HepG2 (cell line): ENCODE measurements at regions not wholly inside any gene's neighbourhood (a gene's known extent, or its start where the extent isn't known, plus 50 kb on each side); places are given as distances from the start of the nearest gene placed in this dataset.

Source experiments
- ATAC-seq: fragments of 200-7000 bp; cut with Tn5 transposase; 3 replicates; pipeline ENCODE4 v1.9.1; 2020; ENCODE audit warnings: mild to moderate bottlenecking, moderate library complexity
- BruUV-seq: library from RNA; stranded (reverse); fragments of 400-500 nt; replicated peaks from 2 replicates; lab custom pipeline; 2021; lab: Mats Ljungman, UMichigan
- CTCF ChIA-PET: fragments of 300-600 bp; formaldehyde crosslinking; extraction: SDS; loops from one replicate; lab custom pipeline; 2021; ENCODE audit warnings: low total read pairs, inconsistent platforms, low intra/inter-chr PET ratio; lab: Yijun Ruan, JAX
- POLR2A ChIA-PET: fragments of 350-600 bp; sonication (Branson Sonifier 250); formaldehyde crosslinking; loops from one replicate; lab custom pipeline; 2020; ENCODE audit warnings: antibody characterized with exemption, inconsistent platforms; lab: Yijun Ruan, JAX
- DNase-seq: peaks from one replicate; pipeline ENCODE4 v3.0.0-alpha.2; 2015; ENCODE audit warnings: low spot score
- FAIRE-seq: peaks from 3 replicates; lab custom pipeline; 2011; peaks lifted over from hg19 to GRCh38; lab: Jason Lieb, UNC
- H2AFZ ChIP-seq: one replicate; pipeline ENCODE4 v1.6.1; 2011; ENCODE audit warnings: low read length, inconsistent platforms
- H3K27ac ChIP-seq: fragments of 300-600 bp; 3 replicates; pipeline ENCODE4 v1.8.0; 2011; ENCODE audit warnings: mixed run types, mild to moderate bottlenecking, mixed read lengths, low read length, inconsistent platforms; ENCODE audit not compliant: insufficient read depth; ENCODE audit errors: extremely low read length
- H3K27me3 ChIP-seq, 2 experiments: fragments of 200-600 bp in 1 of 2; 2 replicates in 1 of 2; 3 replicates in 1 of 2; pipeline versions ENCODE4 v1.6.0 to v1.8.0; 2011; ENCODE audit warnings: low read length in 2 of 2, mild to moderate bottlenecking in 2 of 2, moderate library complexity in 2 of 2, inconsistent platforms in 1 of 2; ENCODE audit not compliant: insufficient read depth in 2 of 2, control insufficient read depth in 1 of 2
- H3K36me3 ChIP-seq, 2 experiments: fragments of 200-600 bp in 1 of 2; replicated peaks in 1 of 2; 2 replicates in 1 of 2; 3 replicates in 1 of 2; pipeline versions ENCODE4 v1.5.1 to v1.8.0; 2011; ENCODE audit warnings: low read length in 2 of 2, inconsistent platforms in 1 of 2; ENCODE audit not compliant: insufficient read depth in 2 of 2, control insufficient read depth in 1 of 2
- H3K4me1 ChIP-seq: 2 replicates; pipeline ENCODE4 v1.5.1; 2012; ENCODE audit warnings: low read length, inconsistent platforms; ENCODE audit not compliant: insufficient read depth
- H3K4me2 ChIP-seq: 2 replicates; pipeline ENCODE4 v1.6.0; 2011; ENCODE audit warnings: low read depth, low read length, inconsistent platforms
- H3K4me3 ChIP-seq, 3 experiments: fragments of 200-600 bp in 1 of 3; sonication (generic), shearing (Covaris generic) in 1 of 3; replicated peaks in 1 of 3; 2 replicates each; pipeline ENCODE4 v1.5.1; 2011 to 2016; ENCODE audit warnings: low read length in 3 of 3, inconsistent platforms in 2 of 3, low read depth in 2 of 3, mild to moderate bottlenecking in 2 of 3, control low read depth in 1 of 3, mixed read lengths in 1 of 3; ENCODE audit not compliant: insufficient read depth in 1 of 3
- H3K79me2 ChIP-seq: one replicate; pipeline ENCODE4 v1.6.1; 2011; ENCODE audit warnings: low read length, inconsistent platforms; ENCODE audit not compliant: insufficient read depth
- H3K9ac ChIP-seq: 2 replicates; pipeline ENCODE4 v1.6.0; 2011; ENCODE audit warnings: mild to moderate bottlenecking, low read depth, low read length, inconsistent platforms; ENCODE audit not compliant: insufficient read depth
- H3K9me3 ChIP-seq: 2 replicates; pipeline ENCODE4 v1.5.1; 2012; ENCODE audit warnings: mild to moderate bottlenecking, low read length
- H4K20me1 ChIP-seq: 2 replicates; pipeline ENCODE4 v1.6.0; 2011; ENCODE audit warnings: inconsistent platforms, mild to moderate bottlenecking, low read length, moderate library complexity; ENCODE audit not compliant: insufficient read depth
- CEBPZ ChIP-seq: IDR thresholded peaks from 2 replicates; pipeline ENCODE4 v1.6.1; 2012; ENCODE audit warnings: low read length, improper control_type of control experiment
- FOXO1 ChIP-seq: sonication (generic); formaldehyde crosslinking; IDR thresholded peaks from 2 replicates; pipeline ENCODE4 v1.4.0; 2020; ENCODE audit warnings: missing genetic modification reagents
- GATA4 ChIP-seq: sonication (generic); IDR thresholded peaks from 2 replicates; pipeline ENCODE4 v1.6.1; 2016; ENCODE audit warnings: antibody characterized with exemption, low read depth, borderline replicate concordance
- GPN1 ChIP-seq: sonication (generic); formaldehyde crosslinking; IDR thresholded peaks from 2 replicates; pipeline ENCODE4 v1.5.1; 2020; ENCODE audit warnings: missing genetic modification reagents, borderline replicate concordance
- HNF4G ChIP-seq, 2 experiments: sonication (generic) in 1 of 2; formaldehyde crosslinking in 1 of 2; IDR thresholded peaks; 2 replicates each; pipeline versions ENCODE4 v1.4.0 to v1.6.1; 2011 to 2020; ENCODE audit warnings: borderline replicate concordance in 2 of 2, low read depth in 2 of 2, mild to moderate bottlenecking in 2 of 2, low read length in 1 of 2, missing genetic modification reagents in 1 of 2, moderate library complexity in 1 of 2
- HOXA5 ChIP-seq: sonication (generic); formaldehyde crosslinking; IDR thresholded peaks from 2 replicates; pipeline ENCODE4 v1.4.0; 2020; ENCODE audit warnings: missing genetic modification reagents
- MEIS1 ChIP-seq: sonication (generic); formaldehyde crosslinking; IDR thresholded peaks from 2 replicates; pipeline ENCODE4 v1.9.0; 2021; ENCODE audit warnings: mild to moderate bottlenecking, missing genetic modification reagents, moderate library complexity, borderline replicate concordance
- MZF1 ChIP-seq: sonication (generic); formaldehyde crosslinking; IDR thresholded peaks from 2 replicates; pipeline ENCODE4 v1.8.1; 2023; ENCODE audit warnings: mild to moderate bottlenecking, missing genetic modification reagents, borderline replicate concordance
- NKX3-1 ChIP-seq: sonication (generic); formaldehyde crosslinking; IDR thresholded peaks from 2 replicates; pipeline ENCODE4 v1.5.0; 2020; ENCODE audit warnings: missing genetic modification reagents
- PRPF4 ChIP-seq: fragments of 200-400 bp; formaldehyde crosslinking; IDR thresholded peaks from 2 replicates; pipeline ENCODE4 v1.6.1; 2016; ENCODE audit warnings: low read length, low read depth; ENCODE audit not compliant: poor library complexity, severe bottlenecking
- TRAFD1 ChIP-seq: sonication (generic); formaldehyde crosslinking; IDR thresholded peaks from 2 replicates; pipeline ENCODE4 v1.5.1; 2020; ENCODE audit warnings: missing genetic modification reagents, mild to moderate bottlenecking, borderline replicate concordance
- ZBTB8A ChIP-seq: sonication (generic); formaldehyde crosslinking; IDR thresholded peaks from 2 replicates; pipeline ENCODE4 v1.4.0; 2020; ENCODE audit warnings: mild to moderate bottlenecking, low read depth, missing genetic modification reagents, borderline replicate concordance
- ZNF546 ChIP-seq: sonication (generic); formaldehyde crosslinking; conservative IDR thresholded peaks from 2 replicates; pipeline ENCODE4 v1.8.1; 2023; ENCODE audit warnings: mild to moderate bottlenecking, missing genetic modification reagents
- ZNF556 ChIP-seq: sonication (generic); formaldehyde crosslinking; IDR thresholded peaks from 2 replicates; pipeline ENCODE4 v1.4.0; 2020; ENCODE audit warnings: mild to moderate bottlenecking, missing genetic modification reagents, borderline replicate concordance
- ZNF746 ChIP-seq: sonication (generic); formaldehyde crosslinking; IDR thresholded peaks from 2 replicates; pipeline ENCODE4 v1.8.0; 2022; ENCODE audit warnings: mild to moderate bottlenecking, missing genetic modification reagents
- WGBS: methylation state at CpG from one replicate; pipeline ENCODE4 v1.1.6; 2017; ENCODE audit warnings: low lambda C conversion rate; 5-methylcytosine and 5-hydroxymethylcytosine counted together
- in situ Hi-C: cut with HindIII; loops from 2 replicates; pipeline ENCODE4 v1.10.0; 2017; ENCODE audit warnings: low pct_unique_long_range_greater_than_20kb; ENCODE audit not compliant: extremely low pct_ligation_motif_present
- intact Hi-C: fragments of 100-400 bp; cut with micrococcal nuclease; formaldehyde crosslinking; loops from one replicate; pipeline ENCODE4 v1.10.0; 2022; ENCODE audit not compliant: unreplicated experiment

- Histone ChIP-seq H4K20me1 (no peaks in the 10 kb centered on the region), H2AFZ (no peak overlapping the region), H3K79me2 (no peaks in the 10 kb centered on the region), H3K9ac (no peak overlapping the region), H3K4me3 (no peak overlapping the region), H3K4me2 (peak overlapping the region; percentile 41; the same call in 1 of the 2 replicates), H3K36me3 (no peaks in the 10 kb centered on the region), H3K4me1 (peaks cover 11% of the 10 kb centered on the region; the same call in 1 of the 2 replicates), H3K27ac (no peak overlapping the region), H3K9me3 (no peaks in the 10 kb centered on the region), H3K27me3 (peaks cover 0 to 8% of the 10 kb centered on the region in 2 experiments; a peak in 1 of 5 replicates)
- ChIA-PET POLR2A (no interaction called here), CTCF (no interaction called here)
- no peak for ATAC-seq
- 61% methylated on average over 2 of the region's 2 CpGs for WGBS
- FAIRE-seq = no peak
- intact Hi-C loops (loop anchor here (10.0 kb wide), 1 partner anchor 166 kb away; no protein-coding TSS in a partner anchor), in situ Hi-C loops (no loop called here)
- no TSS peak for BruUV-seq
- DNase-seq = no peak
- no peak for TF ChIP-seq ZBTB8A (CRISPR knock-in tag)
- TF ChIP-seq MEIS1 (CRISPR knock-in tag) = no peak
- TF ChIP-seq HNF4G (IDR thresholded peaks at IDR 0.05; ENCODE audit: borderline replicate concordance, low read depth, low read length) = no peak
- TF ChIP-seq HNF4G (CRISPR knock-in tag; IDR thresholded peaks at IDR 0.05; ENCODE audit: borderline replicate concordance, low read depth) = no peak
- TF ChIP-seq FOXO1 = no peak
- TF ChIP-seq HOXA5 (CRISPR knock-in tag) = no peak
- no peak for TF ChIP-seq ZNF546 (CRISPR knock-in tag)
- no peak for TF ChIP-seq MZF1 (CRISPR knock-in tag)
- TF ChIP-seq NKX3-1 (CRISPR knock-in tag) = no peak
- no peak for TF ChIP-seq CEBPZ
- TF ChIP-seq ZNF556 (CRISPR knock-in tag) = no peak
- no peak for TF ChIP-seq GATA4
- no peak for TF ChIP-seq TRAFD1 (CRISPR knock-in tag)
- no peak for TF ChIP-seq PRPF4
- TF ChIP-seq GPN1 (CRISPR knock-in tag) = no peak
- no peak for TF ChIP-seq ZNF746
Observed at GRCh38 chr5:116778651-116779280, 204.1 kb upstream of the SEMA6A start.
